ENCODE measurements at regions not wholly inside any gene's neighbourhood (a gene's known extent, or its start where the extent isn't known, plus 50 kb on each side); places are given as distances from the start of the nearest gene placed in this dataset.

GRCh38 chr1:233497679-233498078 is 116.2 kb upstream of the KCNK1 start:
- Histone ChIP-seq H3K4me1 (ENCODE audit: control insufficient read depth in 1 of 2, insufficient read depth in 2 of 2, low read length in 2 of 2) (no peaks in the 10 kb centered on the region), H4K20me1 (ENCODE audit: insufficient read depth) (no peaks in the 10 kb centered on the region), H2AFZ (ENCODE audit: low read depth, low read length, poor library complexity, severe bottlenecking) (no peak overlapping the region), H3K9ac (ENCODE audit: low read length) (no peak overlapping the region), H3K27ac (ENCODE audit: low read depth, low read length) (no peak overlapping the region), H3K9me3 (ENCODE audit: control insufficient read depth in 1 of 2, insufficient read depth in 1 of 2, low read depth in 1 of 2, low read length in 2 of 2) (no peaks in the 10 kb centered on the region), H3K4me2 (ENCODE audit: low read length) (no peak overlapping the region), H3K9me2 (ENCODE audit: insufficient read depth) (no peaks in the 10 kb centered on the region), H3K79me2 (ENCODE audit: insufficient read depth, low read length) (no peaks in the 10 kb centered on the region), H3K27me3 (ENCODE audit: insufficient read depth, low read length) (0 out of 2 replicates have a peak, but pooled peaks cover 6% of the 10 kb centered on the region), H3K36me3 (ENCODE audit: control insufficient read depth in 1 of 2, insufficient read depth in 2 of 2, low read length in 2 of 2) (no peaks in the 10 kb centered on the region), H3K4me3 (replicated peaks in 1 of 2; ENCODE audit: low read depth in 1 of 2, low read length in 2 of 2) (no peak overlapping the region)
- intact Hi-C loops (cut with micrococcal nuclease), result no loop called here
- RAD21 ChIA-PET (ENCODE audit: low non-redundant PET in 1 of 2, low total read pairs in 2 of 2, uncharacterized antibody in 2 of 2, unreplicated experiment in 2 of 2), result no interaction called here
- no peak for TF ChIP-seq TCF7L2 (IDR thresholded peaks at IDR 0.05; ENCODE audit: borderline replicate concordance, extremely low read depth, insufficient read depth, insufficient read length)
- no peak for TF ChIP-seq ELF1 (IDR thresholded peaks at IDR 0.05; ENCODE audit: borderline replicate concordance, low read depth)
- TF ChIP-seq RAD21 (IDR thresholded peaks at IDR 0.05; ENCODE audit: low read depth), result no peak
- TF ChIP-seq, protein P1, sequence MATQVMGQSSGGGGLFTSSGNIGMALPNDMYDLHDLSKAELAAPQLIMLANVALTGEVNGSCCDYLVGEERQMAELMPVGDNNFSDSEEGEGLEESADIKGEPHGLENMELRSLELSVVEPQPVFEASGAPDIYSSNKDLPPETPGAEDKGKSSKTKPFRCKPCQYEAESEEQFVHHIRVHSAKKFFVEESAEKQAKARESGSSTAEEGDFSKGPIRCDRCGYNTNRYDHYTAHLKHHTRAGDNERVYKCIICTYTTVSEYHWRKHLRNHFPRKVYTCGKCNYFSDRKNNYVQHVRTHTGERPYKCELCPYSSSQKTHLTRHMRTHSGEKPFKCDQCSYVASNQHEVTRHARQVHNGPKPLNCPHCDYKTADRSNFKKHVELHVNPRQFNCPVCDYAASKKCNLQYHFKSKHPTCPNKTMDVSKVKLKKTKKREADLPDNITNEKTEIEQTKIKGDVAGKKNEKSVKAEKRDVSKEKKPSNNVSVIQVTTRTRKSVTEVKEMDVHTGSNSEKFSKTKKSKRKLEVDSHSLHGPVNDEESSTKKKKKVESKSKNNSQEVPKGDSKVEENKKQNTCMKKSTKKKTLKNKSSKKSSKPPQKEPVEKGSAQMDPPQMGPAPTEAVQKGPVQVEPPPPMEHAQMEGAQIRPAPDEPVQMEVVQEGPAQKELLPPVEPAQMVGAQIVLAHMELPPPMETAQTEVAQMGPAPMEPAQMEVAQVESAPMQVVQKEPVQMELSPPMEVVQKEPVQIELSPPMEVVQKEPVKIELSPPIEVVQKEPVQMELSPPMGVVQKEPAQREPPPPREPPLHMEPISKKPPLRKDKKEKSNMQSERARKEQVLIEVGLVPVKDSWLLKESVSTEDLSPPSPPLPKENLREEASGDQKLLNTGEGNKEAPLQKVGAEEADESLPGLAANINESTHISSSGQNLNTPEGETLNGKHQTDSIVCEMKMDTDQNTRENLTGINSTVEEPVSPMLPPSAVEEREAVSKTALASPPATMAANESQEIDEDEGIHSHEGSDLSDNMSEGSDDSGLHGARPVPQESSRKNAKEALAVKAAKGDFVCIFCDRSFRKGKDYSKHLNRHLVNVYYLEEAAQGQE (IDR thresholded peaks at IDR 0.05; ENCODE audit: low read depth), result no peak
- no peak for TF ChIP-seq SIN3A (IDR thresholded peaks at IDR 0.05; ENCODE audit: low read depth)
- TF ChIP-seq CEBPB (IDR thresholded peaks at IDR 0.05; ENCODE audit: low read depth), result no peak
- TF ChIP-seq EZH2phosphoT487 (IDR thresholded peaks at IDR 0.05; ENCODE audit: borderline replicate concordance), result no peak
- ATAC-seq (no peak), DNase-seq (ENCODE audit: low read depth, low spot score) (no peak)
- BruUV-seq (replicated peaks), result no TSS peak
- CTCF ChIA-PET, result no interaction called here
- POLR2A ChIA-PET, result no interaction called here

DNA sequence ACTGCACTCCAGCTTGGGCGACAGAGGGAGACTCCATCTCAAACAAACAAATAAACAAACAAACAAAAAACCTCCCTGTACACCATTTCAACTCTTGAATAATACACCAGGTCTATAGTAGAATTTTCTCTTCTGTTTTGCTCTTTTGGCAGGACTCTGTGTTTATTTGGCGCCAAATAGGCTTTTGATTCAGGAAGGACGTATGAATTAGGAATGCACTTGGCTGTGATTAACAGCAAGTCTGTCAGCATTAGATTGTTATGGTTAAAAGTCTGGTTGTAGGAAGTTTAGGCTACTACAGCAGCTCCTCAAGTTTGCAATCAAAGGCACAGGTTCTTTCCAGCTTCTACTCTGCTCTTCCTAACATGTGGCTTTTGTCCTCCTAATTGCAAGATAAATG is 113.8 kb upstream of the KCNK1 start:
- no peak for DNase-seq (ENCODE audit: low read depth, low spot score)
- Histone ChIP-seq H3K4me2 (ENCODE audit: low read length) (no peak overlapping the region), H3K79me2 (ENCODE audit: insufficient read depth, low read length) (no peaks in the 10 kb centered on the region), H3K27ac (ENCODE audit: low read depth, low read length) (no peak overlapping the region), H3K36me3 (ENCODE audit: control insufficient read depth in 1 of 2, insufficient read depth in 2 of 2, low read length in 2 of 2) (no peaks in the 10 kb centered on the region), H3K4me3 (replicated peaks in 1 of 2; ENCODE audit: low read depth in 1 of 2, low read length in 2 of 2) (no peak overlapping the region), H3K9me3 (ENCODE audit: control insufficient read depth in 1 of 2, insufficient read depth in 1 of 2, low read depth in 1 of 2, low read length in 2 of 2) (no peaks in the 10 kb centered on the region), H3K9ac (ENCODE audit: low read length) (no peak overlapping the region), H2AFZ (ENCODE audit: low read depth, low read length, poor library complexity, severe bottlenecking) (no peak overlapping the region), H4K20me1 (ENCODE audit: insufficient read depth) (no peaks in the 10 kb centered on the region), H3K4me1 (ENCODE audit: control insufficient read depth in 1 of 2, insufficient read depth in 2 of 2, low read length in 2 of 2) (no peaks in the 10 kb centered on the region), H3K9me2 (ENCODE audit: insufficient read depth) (no peaks in the 10 kb centered on the region), H3K27me3 (ENCODE audit: insufficient read depth, low read length) (0 out of 2 replicates have a peak, but pooled peaks cover 6% of the 10 kb centered on the region)
- no peak for ATAC-seq
- ChIA-PET RAD21 (ENCODE audit: low non-redundant PET in 1 of 2, low total read pairs in 2 of 2, uncharacterized antibody in 2 of 2, unreplicated experiment in 2 of 2) (no interaction called here), CTCF (no interaction called here), POLR2A (no interaction called here)
- intact Hi-C loops (cut with micrococcal nuclease), result no loop called here
- BruUV-seq (replicated peaks), result no TSS peak
- TF ChIP-seq, protein P1 (IDR thresholded peaks at IDR 0.05; ENCODE audit: low read depth), result no peak
- TF ChIP-seq CBX3 (IDR thresholded peaks at IDR 0.05; ENCODE audit: low read depth) (no peak), EGR1 (IDR thresholded peaks at IDR 0.05; ENCODE audit: low read depth) (no peak), ZFX (IDR thresholded peaks at IDR 0.05) (no peak), CEBPB (IDR thresholded peaks at IDR 0.05; ENCODE audit: low read depth) (no peak), EZH2phosphoT487 (IDR thresholded peaks at IDR 0.05; ENCODE audit: borderline replicate concordance) (no peak), ZNF274 (IDR thresholded peaks at IDR 0.05; ENCODE audit: low read depth, low read length) (no peak), FOSL1 (IDR thresholded peaks at IDR 0.05; ENCODE audit: low read depth) (no peak), RAD21 (IDR thresholded peaks at IDR 0.05; ENCODE audit: low read depth) (no peak), SRF (IDR thresholded peaks at IDR 0.05; ENCODE audit: low read depth) (no peak)
- TF ChIP-seq, protein P2, sequence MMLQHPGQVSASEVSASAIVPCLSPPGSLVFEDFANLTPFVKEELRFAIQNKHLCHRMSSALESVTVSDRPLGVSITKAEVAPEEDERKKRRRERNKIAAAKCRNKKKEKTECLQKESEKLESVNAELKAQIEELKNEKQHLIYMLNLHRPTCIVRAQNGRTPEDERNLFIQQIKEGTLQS (IDR thresholded peaks at IDR 0.05), result no peak
- TF ChIP-seq, protein P3, sequence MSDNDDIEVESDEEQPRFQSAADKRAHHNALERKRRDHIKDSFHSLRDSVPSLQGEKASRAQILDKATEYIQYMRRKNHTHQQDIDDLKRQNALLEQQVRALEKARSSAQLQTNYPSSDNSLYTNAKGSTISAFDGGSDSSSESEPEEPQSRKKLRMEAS (IDR thresholded peaks at IDR 0.05), result no peak
